ENCODE measurements at regions not wholly inside any gene's neighbourhood (a gene's known extent, or its start where the extent isn't known, plus 50 kb on each side); places are given as distances from the start of the nearest gene placed in this dataset.
"Not testable (repeated sequence)": the region's sequence is repeated elsewhere in the genome, so short reads cannot be mapped to it uniquely, and the experiment has no call there.

- no peak for DNase-seq (ENCODE audit: low read depth)
These were observed 323.3 kb upstream of the DUSP10 start for GRCh38 chr1:222065234-222065633.

- DNase-seq (ENCODE audit: low read depth) = no peak
These were observed 322.7 kb upstream of the DUSP10 start for GRCh38 chr1:222064388-222065211.

GRCh38 chr1:222062640-222063039 lies 320.8 kb upstream of the DUSP10 start:
- DNase-seq (ENCODE audit: low read depth) = no peak

- no peak for DNase-seq (ENCODE audit: low read depth)
These were observed 319.9 kb upstream of the DUSP10 start for GRCh38 chr1:222061711-222062359.

DNA sequence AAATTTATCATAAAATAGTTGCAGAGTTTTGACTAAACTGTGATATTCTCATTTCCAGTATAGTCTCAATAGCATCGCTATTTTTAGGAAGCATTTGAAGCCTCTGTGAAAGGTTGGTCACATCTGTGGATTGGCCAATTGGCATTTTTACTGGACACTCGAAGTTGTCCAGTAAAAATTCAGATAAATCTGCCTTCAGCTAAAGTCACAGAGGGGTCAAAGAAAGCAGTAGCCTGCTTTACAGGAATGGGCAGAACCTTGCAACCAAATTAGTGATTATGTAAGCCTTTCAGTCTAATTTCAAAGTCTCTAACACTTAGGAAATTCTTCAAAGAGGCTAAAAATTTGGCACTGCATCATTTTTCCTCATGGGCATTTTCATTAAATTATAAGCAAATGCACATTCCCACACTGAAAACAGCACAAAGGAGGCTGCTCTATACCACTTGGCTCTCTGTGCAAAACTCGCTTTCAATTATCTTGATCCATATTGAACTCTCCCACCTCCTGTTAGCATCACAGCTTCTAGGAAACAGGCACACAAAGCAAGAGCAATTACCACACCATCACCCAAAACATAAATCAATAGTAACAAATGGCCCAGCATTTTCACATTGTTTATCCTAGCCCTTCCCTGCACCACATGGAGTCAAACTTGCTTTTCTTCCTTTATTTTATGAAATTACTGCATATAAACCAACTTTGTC lies 318.5 kb upstream of the DUSP10 start:
- DNase-seq (ENCODE audit: low read depth) = no peak

GRCh38 chr1:222058249-222058648 lies 316.4 kb upstream of the DUSP10 start:
- no peak for DNase-seq (ENCODE audit: low read depth)

- DNase-seq (ENCODE audit: low read depth) = no peak
These were observed 315.3 kb upstream of the DUSP10 start for GRCh38 chr1:222057162-222057561.

DNA sequence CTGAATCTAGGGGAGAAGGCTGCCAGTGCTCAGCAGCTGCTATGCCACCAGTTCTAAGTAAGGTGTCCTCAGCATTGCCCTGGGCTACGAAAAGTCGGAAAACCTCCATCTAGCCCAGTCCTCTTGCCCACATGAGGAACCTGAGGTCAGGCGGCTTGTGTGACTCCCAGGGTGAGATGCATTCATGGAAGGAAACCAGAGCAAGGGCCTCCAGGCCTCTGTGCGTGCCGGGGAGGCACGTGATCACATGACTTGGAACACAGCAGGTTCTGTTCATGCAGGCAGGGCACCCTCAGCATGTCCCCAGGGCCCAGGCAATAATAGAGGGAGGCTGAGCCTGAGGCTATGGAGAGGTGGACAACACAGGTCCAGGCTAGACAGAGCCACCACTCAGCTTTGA lies 312.5 kb upstream of the DUSP10 start:
- DNase-seq (ENCODE audit: low read depth) = no peak

DNA sequence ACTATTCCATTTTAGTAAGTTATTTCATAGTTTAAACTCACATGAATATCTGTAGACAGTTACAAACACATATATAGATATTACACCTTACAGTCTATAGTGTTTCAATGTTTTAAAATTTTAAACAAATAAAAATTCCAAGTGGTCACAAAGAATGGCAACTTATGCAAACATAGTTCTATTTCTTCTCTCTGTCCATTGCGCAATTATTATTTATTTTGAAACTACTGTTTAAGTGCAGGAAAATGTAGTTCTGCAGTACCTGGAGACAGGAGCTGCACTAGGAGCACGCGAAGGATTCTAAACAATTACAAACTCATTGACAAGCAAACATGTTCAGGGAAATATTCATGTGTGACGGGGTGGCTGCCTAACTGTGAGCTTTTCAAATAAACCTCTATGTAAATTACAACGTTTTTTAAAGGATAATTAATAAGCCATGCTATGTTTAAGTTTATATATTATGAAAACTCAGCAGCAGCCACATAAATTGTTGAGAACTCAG lies 312.0 kb upstream of the DUSP10 start:
- DNase-seq (ENCODE audit: low read depth) = no peak

DNA sequence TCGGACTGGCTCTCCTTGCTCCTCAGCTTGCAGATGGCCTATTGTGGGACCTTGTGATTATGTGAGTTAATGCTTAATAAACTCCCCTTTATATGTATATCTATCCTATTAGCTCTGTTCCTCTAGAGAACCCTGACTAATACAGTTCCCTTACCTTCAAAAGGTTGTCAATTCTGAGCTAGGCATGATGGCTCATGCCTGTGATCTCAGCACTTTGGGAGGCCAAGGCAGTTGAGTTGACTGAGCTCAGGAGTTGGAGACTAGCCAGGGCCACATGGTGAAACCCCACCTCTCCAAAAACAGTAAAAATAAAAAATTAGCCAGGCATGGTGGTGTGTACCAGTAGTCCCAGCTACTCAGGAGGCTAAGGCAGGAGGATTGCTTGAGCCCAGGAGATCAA lies 309.4 kb upstream of the DUSP10 start:
- not testable (repeated sequence) for DNase-seq (ENCODE audit: low read depth)

DNA sequence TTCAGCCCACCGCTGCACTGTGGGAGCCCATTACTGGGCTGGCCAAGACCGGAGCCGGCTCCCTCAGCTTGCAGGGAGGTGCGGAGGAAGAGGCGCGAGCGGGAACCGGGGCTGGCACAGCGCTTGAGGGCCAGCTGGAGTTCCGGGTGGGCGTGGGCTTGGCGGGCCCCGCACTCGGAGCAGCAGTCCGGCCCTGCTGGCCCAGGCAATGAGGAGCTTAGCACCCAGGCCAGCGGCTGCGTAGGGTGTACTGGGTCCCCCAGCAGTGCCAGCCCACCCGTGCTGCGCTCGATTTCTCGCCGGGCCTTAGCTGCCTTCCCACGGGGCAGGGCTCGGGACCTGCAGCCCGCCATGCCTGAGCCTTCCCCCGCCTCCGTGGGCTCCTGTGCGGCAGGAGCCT lies 307.8 kb upstream of the DUSP10 start:
- not testable (repeated sequence) for DNase-seq (ENCODE audit: low read depth)

DNA sequence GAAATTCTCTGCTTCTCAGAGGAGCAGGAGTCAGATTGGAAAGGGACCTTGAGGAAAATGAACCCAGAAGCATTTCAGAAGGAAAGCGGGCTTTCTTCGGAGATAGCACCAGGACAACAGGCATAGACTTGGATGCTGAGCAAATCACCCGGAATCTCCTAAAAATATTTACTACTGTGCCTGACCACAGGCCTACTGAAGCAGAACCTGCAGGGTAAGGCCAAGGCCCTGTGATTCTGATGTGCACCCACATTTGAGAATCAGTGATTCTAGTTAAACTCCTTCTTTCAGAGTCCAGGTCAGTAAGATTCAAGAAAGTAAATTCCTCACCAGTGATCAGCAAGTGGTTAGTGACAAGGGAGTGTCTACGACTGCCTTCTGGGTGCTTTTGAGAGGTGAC lies 307.3 kb upstream of the DUSP10 start:
- DNase-seq (ENCODE audit: low read depth) = no peak

DNA sequence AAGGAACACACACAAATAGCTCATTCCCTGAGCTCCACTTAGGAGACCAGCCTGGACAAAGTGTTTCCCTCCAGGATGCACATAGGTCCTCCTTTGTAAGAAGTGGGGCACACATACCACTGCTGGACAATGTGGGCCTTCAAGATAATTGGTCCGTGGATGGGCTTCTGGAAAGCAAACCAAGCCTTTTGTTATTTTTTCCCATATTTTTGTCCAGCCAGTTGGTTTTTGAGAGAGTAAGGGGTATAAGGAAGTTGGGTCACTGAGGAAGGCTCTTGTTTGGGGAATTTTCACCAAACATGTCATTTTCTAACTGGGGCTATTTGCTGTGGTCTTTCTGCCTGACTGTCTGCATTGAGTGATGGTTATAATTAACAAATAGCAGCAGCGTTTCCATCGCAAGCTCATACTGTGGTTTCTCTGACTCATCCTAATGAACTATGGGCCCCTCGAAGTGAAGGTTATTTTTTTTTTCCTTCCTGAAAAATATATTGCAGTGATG lies 306.3 kb upstream of the DUSP10 start:
- no peak for DNase-seq (ENCODE audit: low read depth)

DNA sequence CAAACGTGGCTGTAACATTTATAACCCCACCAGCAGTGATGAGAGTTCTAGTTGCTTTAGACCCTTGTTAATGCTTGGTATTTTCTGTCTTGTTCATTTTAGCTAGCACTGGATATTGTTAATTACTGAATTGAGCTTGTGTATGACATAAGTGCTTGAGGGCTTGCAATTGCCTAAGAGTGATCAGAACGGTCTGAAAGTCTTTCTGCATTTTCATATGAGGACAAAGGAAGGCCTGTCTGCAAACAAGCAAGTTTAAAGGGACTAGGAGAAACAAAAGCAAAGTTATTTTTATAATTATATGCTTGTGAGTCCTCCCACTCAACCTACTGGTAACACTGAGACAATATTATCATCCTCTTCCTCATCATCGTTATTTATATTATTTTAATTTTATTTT lies 305.5 kb upstream of the DUSP10 start:
- no peak for DNase-seq (ENCODE audit: low read depth)

DNA sequence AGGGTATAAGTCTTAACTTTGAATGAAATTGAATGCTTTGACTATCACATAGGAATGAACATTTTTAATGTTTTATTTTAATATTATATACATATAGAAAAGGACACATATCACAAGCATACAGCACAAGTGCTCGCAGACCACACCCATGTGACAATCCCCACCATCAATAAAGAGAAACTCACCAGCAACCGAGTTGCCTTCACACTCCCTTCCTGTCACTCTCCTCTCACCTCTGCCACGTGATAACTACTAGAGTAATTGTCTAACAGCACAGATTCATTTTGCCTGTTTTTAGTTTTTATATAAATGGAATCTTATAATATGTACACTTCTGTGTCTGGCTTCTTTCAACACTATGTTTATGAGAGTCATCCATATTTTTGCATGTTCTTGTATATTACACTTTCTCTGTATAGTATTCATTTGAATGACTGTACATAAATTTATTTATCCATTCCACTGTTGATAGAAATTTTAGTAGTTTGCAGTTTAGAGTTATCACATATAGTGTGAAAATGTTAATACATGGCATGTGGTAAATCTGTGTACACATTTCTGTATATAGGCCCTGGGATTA lies 304.9 kb upstream of the DUSP10 start:
- DNase-seq (ENCODE audit: low read depth) = no peak

- no peak for DNase-seq (ENCODE audit: low read depth)
These were observed 303.9 kb upstream of the DUSP10 start for GRCh38 chr1:222045786-222046185.

GRCh38 chr1:222045236-222045635 lies 303.3 kb upstream of the DUSP10 start:
- DNase-seq (ENCODE audit: low read depth) = no peak

DNA sequence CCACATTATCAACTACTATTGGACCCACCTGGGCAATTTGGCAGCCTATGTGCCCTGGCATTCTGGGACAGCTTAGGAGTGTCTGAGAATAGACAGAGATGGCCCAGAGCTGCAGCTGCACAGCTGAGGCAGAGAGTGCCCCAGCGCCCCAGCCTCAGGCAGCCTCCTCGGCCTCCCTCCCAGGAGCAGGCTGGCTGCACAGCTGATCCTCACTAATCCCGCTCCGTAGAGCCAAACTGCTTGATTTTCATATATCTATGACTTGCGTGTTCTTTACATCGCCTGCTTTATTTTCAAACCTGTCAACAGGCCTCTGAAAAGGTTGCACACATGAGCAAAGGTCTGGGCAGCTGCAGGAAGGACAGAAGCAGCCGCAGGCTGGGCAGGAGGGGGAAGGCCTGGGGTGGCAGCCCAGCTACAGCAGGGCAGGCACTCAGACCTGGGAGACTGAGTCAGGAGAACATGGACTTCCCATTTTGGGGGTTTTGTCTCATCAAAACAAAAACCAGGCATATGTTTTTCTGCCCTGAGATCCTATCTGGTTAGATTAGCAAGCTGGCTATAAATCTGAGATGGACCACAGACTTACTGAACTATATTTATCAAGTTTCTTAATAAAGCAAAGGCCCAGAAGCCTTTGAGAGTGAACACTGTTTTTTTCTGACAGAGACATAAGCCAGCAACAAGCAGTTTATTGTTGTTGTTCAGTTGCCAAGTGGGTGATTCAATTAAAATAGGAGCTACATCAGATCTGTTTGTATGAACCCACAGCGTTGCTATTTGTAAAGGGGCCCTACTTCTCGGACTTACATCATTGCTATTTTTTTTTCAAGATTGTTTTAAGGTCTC lies 301.8 kb upstream of the DUSP10 start:
- no peak for DNase-seq (ENCODE audit: low read depth)

GRCh38 chr1:222042120-222042519 lies 300.2 kb upstream of the DUSP10 start:
- DNase-seq (ENCODE audit: low read depth) = no peak

GRCh38 chr1:222040955-222041354 lies 299.1 kb upstream of the DUSP10 start:
- DNase-seq (ENCODE audit: low read depth) = no peak

DNA sequence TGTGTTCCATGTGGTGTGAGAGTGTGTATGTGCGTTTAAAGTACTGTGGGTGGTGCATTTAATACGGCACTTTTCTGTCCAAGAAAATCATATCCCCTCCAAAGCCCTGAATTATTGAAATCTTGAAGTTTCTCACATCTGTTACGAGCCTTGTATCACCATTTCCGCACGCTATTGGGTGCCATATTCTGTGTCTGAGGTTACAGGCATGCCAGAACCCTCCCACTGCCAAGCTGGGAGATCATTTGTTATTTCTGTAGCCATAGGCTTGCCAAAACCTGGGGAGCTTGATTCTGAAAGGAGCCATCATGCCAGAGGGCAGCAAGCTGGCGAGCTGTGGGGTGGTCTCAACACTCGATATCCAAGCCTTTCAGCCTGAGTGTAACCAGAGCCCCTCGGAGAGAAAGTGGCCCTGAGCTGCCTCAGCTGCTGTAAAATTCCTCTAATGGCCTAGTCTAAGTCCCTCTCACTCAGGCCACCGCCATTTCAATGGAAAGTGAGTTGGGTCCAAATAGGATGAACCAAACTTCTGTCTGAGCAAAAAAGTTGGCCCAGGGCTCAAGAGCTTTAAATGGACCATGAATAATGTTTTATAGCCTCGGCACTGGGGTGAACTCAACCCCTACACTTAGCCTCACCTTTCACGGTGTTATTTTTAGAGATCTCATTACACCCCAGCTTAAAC lies 298.4 kb upstream of the DUSP10 start:
- DNase-seq (ENCODE audit: low read depth) = no peak

Measured in activated T-helper 9 cell treated with anti-CD3 and anti-CD28 coated beads, Interleukin-2, amount 50 U/mL, for 16 hours (primary cell).